IMR-90 (cell line): ENCODE measurements at regions not wholly inside any gene's neighbourhood (a gene's known extent, or its start where the extent isn't known, plus 50 kb on each side); places are given as distances from the start of the nearest gene placed in this dataset.

ENCODE experiments used
- ATAC-seq: fragments of 200-7000 bp; cut with Tn5 transposase; 2 replicates; pipeline ENCODE4 v1.9.1; 2020; ENCODE audit warnings: low read depth, mild to moderate bottlenecking, moderate library complexity
- BruUV-seq: library from RNA; stranded (reverse); fragments of 400-500 nt; replicated peaks from 2 replicates; lab custom pipeline; 2021; lab: Mats Ljungman, UMichigan
- CTCF ChIA-PET: fragments of 300-600 bp; formaldehyde crosslinking; extraction: SDS; loops from one replicate; lab custom pipeline; 2021; ENCODE audit warnings: antibody characterized with exemption; lab: Yijun Ruan, JAX
- POLR2A ChIA-PET: fragments of 300-600 bp; sonication (Branson Sonifier 250); formaldehyde crosslinking; loops from one replicate; lab custom pipeline; 2022; ENCODE audit warnings: antibody characterized with exemption; ENCODE audit not compliant: unreplicated experiment; lab: Charles Lee
- DNase-seq: peaks from one replicate; pipeline ENCODE4 v3.0.0; 2013
- H2AFZ ChIP-seq: replicated peaks from 2 replicates; pipeline ENCODE3; 2013; ENCODE audit warnings: low read length, mild to moderate bottlenecking; ENCODE audit not compliant: poor library complexity
- H2AK5ac ChIP-seq: 2 replicates; pipeline ENCODE4 v1.6.1; 2013; ENCODE audit warnings: low read depth, low read length, inconsistent platforms
- H2AK9ac ChIP-seq: replicated peaks from 2 replicates; pipeline ENCODE3; 2013; ENCODE audit warnings: mild to moderate bottlenecking, low read depth, low read length, moderate library complexity; ENCODE audit not compliant: poor library complexity
- H2BK120ac ChIP-seq: 2 replicates; pipeline ENCODE4 v1.6.1; 2013; ENCODE audit warnings: low read depth, low read length, inconsistent platforms
- H2BK15ac ChIP-seq: 3 replicates; pipeline ENCODE4 v1.6.1; 2013; ENCODE audit warnings: low read depth, low read length, inconsistent platforms
- H2BK20ac ChIP-seq: 2 replicates; pipeline ENCODE4 v1.6.1; 2013; ENCODE audit warnings: low read depth, mild to moderate bottlenecking, inconsistent platforms, low read length, moderate library complexity
- H2BK5ac ChIP-seq: 2 replicates; pipeline ENCODE4 v1.6.1; 2013; ENCODE audit warnings: mild to moderate bottlenecking, low read depth, low read length, inconsistent platforms; ENCODE audit not compliant: poor library complexity, severe bottlenecking
- H3K14ac ChIP-seq: replicated peaks from 2 replicates; pipeline ENCODE4 v1.6.1; 2013; ENCODE audit warnings: low read depth, low read length, inconsistent platforms
- H3K18ac ChIP-seq: 2 replicates; pipeline ENCODE4 v1.6.1; 2013; ENCODE audit warnings: low read depth, low read length, control low read depth
- H3K23ac ChIP-seq: 2 replicates; pipeline ENCODE4 v1.6.1; 2013; ENCODE audit warnings: low read depth, low read length, inconsistent platforms
- H3K27ac ChIP-seq: 2 replicates; pipeline ENCODE4 v1.5.1; 2013; ENCODE audit warnings: mild to moderate bottlenecking, control low read depth, low read length; ENCODE audit not compliant: insufficient read depth
- H3K27me3 ChIP-seq: 2 replicates; pipeline ENCODE4 v1.6.1; 2013; ENCODE audit warnings: low read length; ENCODE audit not compliant: control insufficient read depth, insufficient read depth
- H3K36me3 ChIP-seq: 2 replicates; pipeline ENCODE4 v1.6.1; 2013; ENCODE audit warnings: low read length, mixed read lengths; ENCODE audit not compliant: control insufficient read depth, insufficient read depth
- H3K4ac ChIP-seq: 2 replicates; pipeline ENCODE4 v1.6.1; 2013; ENCODE audit warnings: low read depth, low read length, inconsistent platforms
- H3K4me1 ChIP-seq: 2 replicates; pipeline ENCODE4 v1.6.1; 2013; ENCODE audit warnings: low read length, mixed read lengths; ENCODE audit not compliant: control insufficient read depth, insufficient read depth
- H3K4me2 ChIP-seq: 2 replicates; pipeline ENCODE4 v1.6.1; 2013; ENCODE audit warnings: low read depth, mild to moderate bottlenecking, control low read depth, low read length, moderate library complexity
- H3K4me3 ChIP-seq: 2 replicates; pipeline ENCODE4 v1.5.1; 2013; ENCODE audit warnings: low read depth, mild to moderate bottlenecking, control low read depth, low read length, moderate library complexity; ENCODE audit not compliant: insufficient read depth
- H3K56ac ChIP-seq: 2 replicates; pipeline ENCODE4 v1.6.1; 2013; ENCODE audit warnings: low read length, inconsistent platforms; ENCODE audit not compliant: insufficient read depth; ENCODE audit errors: extremely low read depth
- H3K79me1 ChIP-seq, 2 experiments: 2 replicates each; pipeline ENCODE4 v1.6.1; 2013; ENCODE audit warnings: low read length in 2 of 2, inconsistent platforms in 1 of 2, low read depth in 1 of 2
- H3K9ac ChIP-seq: 2 replicates; pipeline ENCODE4 v1.6.1; 2013; ENCODE audit warnings: low read depth, low read length, control low read depth
- H3K9me1 ChIP-seq: 2 replicates; pipeline ENCODE4 v1.6.1; 2013; ENCODE audit warnings: low read length, inconsistent platforms; ENCODE audit not compliant: insufficient read depth
- H3K9me3 ChIP-seq: 2 replicates; pipeline ENCODE4 v1.6.1; 2013; ENCODE audit warnings: low read length; ENCODE audit not compliant: control insufficient read depth, insufficient read depth
- H4K20me1 ChIP-seq: 2 replicates; pipeline ENCODE4 v1.6.1; 2013; ENCODE audit warnings: low read length, inconsistent platforms; ENCODE audit not compliant: insufficient read depth
- H4K5ac ChIP-seq: 2 replicates; pipeline ENCODE4 v1.6.1; 2013; ENCODE audit warnings: mild to moderate bottlenecking, low read depth, low read length, control low read depth
- H4K8ac ChIP-seq, 2 experiments: 2 replicates each; pipeline ENCODE4 v1.6.1; 2013; ENCODE audit warnings: low read depth in 2 of 2, low read length in 2 of 2, control low read depth in 1 of 2, inconsistent platforms in 1 of 2
- H4K91ac ChIP-seq: 2 replicates; pipeline ENCODE4 v1.6.1; 2013; ENCODE audit warnings: low read depth, low read length, inconsistent platforms; ENCODE audit not compliant: insufficient read depth
- CHD1 ChIP-seq: IDR thresholded peaks from 2 replicates; pipeline ENCODE4 v1.6.1; 2012; ENCODE audit warnings: low read depth, low read length, improper control_type of control experiment
- ELK1 ChIP-seq: fragments of 150-350 bp; IDR thresholded peaks from 2 replicates; pipeline ENCODE4 v1.6.1; 2016; ENCODE audit warnings: low read depth, mild to moderate bottlenecking, low read length, moderate library complexity, borderline replicate concordance
- FOS ChIP-seq: fragments of 150-350 bp; IDR thresholded peaks from 2 replicates; pipeline ENCODE4 v1.6.1; 2016; ENCODE audit warnings: low read depth, low read length
- MAFK ChIP-seq: IDR thresholded peaks from 2 replicates; pipeline ENCODE4 v1.6.1; 2012; ENCODE audit warnings: low read depth, low read length, improper control_type of control experiment
- MXI1 ChIP-seq: IDR thresholded peaks from 2 replicates; pipeline ENCODE4 v1.6.1; 2012; ENCODE audit warnings: low read depth, mild to moderate bottlenecking, low read length, moderate library complexity, borderline replicate concordance
- NFE2L2 ChIP-seq: fragments of 150-350 bp; IDR thresholded peaks from 2 replicates; pipeline ENCODE4 v1.6.1; 2016; ENCODE audit warnings: low read depth, mild to moderate bottlenecking, low read length
- RCOR1 ChIP-seq: IDR thresholded peaks from 2 replicates; pipeline ENCODE4 v1.6.1; 2012; ENCODE audit warnings: mild to moderate bottlenecking, low read length, improper control_type of control experiment; ENCODE audit not compliant: insufficient replicate concordance
- SMC3 ChIP-seq: fragments of 150-350 bp; IDR thresholded peaks from 2 replicates; pipeline ENCODE4 v1.6.1; 2016; ENCODE audit warnings: low read depth, mild to moderate bottlenecking, antibody characterized with exemption, low read length, moderate library complexity
- WGBS, 2 experiments: methylation state at CpG; one replicate each; pipeline versions ENCODE4 v1.1.5 to v1.1.7; 2013; ENCODE audit warnings: missing lambda C conversion rate in 2 of 2; ENCODE audit not compliant: insufficient read length in 1 of 2; ENCODE audit errors: extremely low coverage in 2 of 2; 5-methylcytosine and 5-hydroxymethylcytosine counted together
- dilution Hi-C: fragments of 300-500 bp; cut with HindIII; formaldehyde crosslinking; loops from one replicate; pipeline ENCODE4 v1.14.3; 2018; ENCODE audit warnings: low sequenced_read_pairs; ENCODE audit not compliant: unreplicated experiment
- in situ Hi-C: fragments of 300-500 bp; cut with MboI; formaldehyde crosslinking; loops from 3 replicates; pipeline ENCODE4 v1.14.3; 2019; ENCODE audit warnings: low sequenced_read_pairs, inconsistent platforms, mixed read lengths
- intact Hi-C: fragments of 100-400 bp; cut with micrococcal nuclease; formaldehyde crosslinking; loops from 2 replicates; pipeline ENCODE4 v1.10.0; 2022

GRCh38 chr15:67892559-67893377 is 52.9 kb upstream of the RNU6-1 start:
- Histone ChIP-seq H3K4me3 (no peak overlapping the region), H2AK9ac (no peak overlapping the region), H3K56ac (no peak overlapping the region), H2BK20ac (no peak overlapping the region), H2BK120ac (no peak overlapping the region), H4K91ac (no peak overlapping the region), H2BK15ac (no peak overlapping the region), H4K8ac (no peak overlapping the region), H3K9ac (no peak overlapping the region), H4K20me1 (no peaks in the 10 kb centered on the region), H3K79me1 (no peaks in the 10 kb centered on the region), H3K9me1 (no peaks in the 10 kb centered on the region), H3K14ac (no peak overlapping the region), H2AFZ (no peak overlapping the region), H3K18ac (no peak overlapping the region), H3K27ac (no peak overlapping the region), H3K4me1 (no peaks in the 10 kb centered on the region), H3K23ac (no peak overlapping the region), H3K4ac (no peak overlapping the region), H2BK5ac (no peak overlapping the region), H3K4me2 (no peak overlapping the region), H3K9me3 (peaks cover 15% of the 10 kb centered on the region), H4K5ac (no peak overlapping the region), H3K27me3 (peaks cover 25% of the 10 kb centered on the region), H2AK5ac (no peak overlapping the region), H3K36me3 (no peaks in the 10 kb centered on the region)
- intact Hi-C loops, result no loop called here
- ATAC-seq (no peak), DNase-seq (no peak)
- TF ChIP-seq MXI1 (no peak), NFE2L2 (peak; percentile 38; the same call in 1 of the 2 replicates), ELK1 (no peak), FOS (no peak), RCOR1 (no peak), MAFK (no peak), CHD1 (no peak), SMC3 (no peak)
- in situ Hi-C loops, result no loop called here
- POLR2A ChIA-PET, result no interaction called here
- CTCF ChIA-PET, result no interaction called here
- no TSS peak for BruUV-seq
- dilution Hi-C loops, result no loop called here
- WGBS, 2 experiments, result no CpG with 5 or more reads among the region's 2 CpGs
